GM12878 (cell line): ENCODE measurements at regions not wholly inside any gene's neighbourhood (a gene's known extent, or its start where the extent isn't known, plus 50 kb on each side); places are given as distances from the start of the nearest gene placed in this dataset.
"Not testable (repeated sequence)": the region's sequence is repeated elsewhere in the genome, so short reads cannot be mapped to it uniquely, and the experiment has no call there.

Experiments
- ATAC-seq: fragments of 200-7000 bp; cut with Tn5 transposase; 3 replicates; pipeline ENCODE4 v1.9.1; 2020; ENCODE audit warnings: mild to moderate bottlenecking, moderate library complexity
- BruUV-seq: library from RNA; stranded (reverse); fragments of 400-500 nt; replicated peaks from 2 replicates; lab custom pipeline; 2021; lab: Mats Ljungman, UMichigan
- CTCF ChIA-PET: fragments of 300-600 bp; sonication (Branson Sonifier 250); formaldehyde crosslinking; extraction: SDS; loops from one replicate; lab custom pipeline; 2021; ENCODE audit warnings: inconsistent platforms; lab: Yijun Ruan, JAX
- POLR2A ChIA-PET: fragments of 350-600 bp; formaldehyde crosslinking; extraction: SDS; loops from one replicate; lab custom pipeline; 2021; ENCODE audit warnings: inconsistent platforms; lab: Charles Lee
- RAD21 ChIA-PET: fragments of 300-600 bp; sonication (Branson Sonifier 250); formaldehyde crosslinking; loops from one replicate; lab custom pipeline; 2023; ENCODE audit warnings: antibody characterized with exemption; ENCODE audit not compliant: unreplicated experiment; lab: Charles Lee
- SMC1A ChIA-PET: fragments of 300-600 bp; sonication (Branson Sonifier 250); formaldehyde crosslinking; loops from one replicate; lab custom pipeline; 2023; ENCODE audit not compliant: unreplicated experiment, uncharacterized antibody; lab: Charles Lee
- DNase-seq: peaks from one replicate; pipeline ENCODE4 v3.0.0-alpha.2; 2011; ENCODE audit warnings: low read depth, low spot score
- FAIRE-seq: peaks from 3 replicates; lab custom pipeline; 2011; peaks lifted over from hg19 to GRCh38; lab: Jason Lieb, UNC
- H2AFZ ChIP-seq: 2 replicates; pipeline ENCODE4 v1.6.0; 2011; ENCODE audit warnings: low read depth, low read length, control low read depth; ENCODE audit not compliant: control insufficient read depth
- H3K27ac ChIP-seq: 2 replicates; pipeline ENCODE4 v1.5.1; 2011; ENCODE audit warnings: control low read depth; ENCODE audit not compliant: control insufficient read depth, insufficient read depth
- H3K27me3 ChIP-seq, 2 experiments: replicated peaks in 1 of 2; 2 replicates each; pipeline versions ENCODE4 v1.6.0 to v1.6.1; 2011; ENCODE audit warnings: low read length in 1 of 2; ENCODE audit not compliant: control insufficient read depth in 2 of 2, insufficient read depth in 2 of 2
- H3K36me3 ChIP-seq, 2 experiments: 2 replicates each; pipeline ENCODE4 v1.5.1; 2011; ENCODE audit warnings: low read length in 1 of 2; ENCODE audit not compliant: control insufficient read depth in 2 of 2, insufficient read depth in 2 of 2
- H3K4me1 ChIP-seq: 2 replicates; pipeline ENCODE4 v1.6.1; 2011; ENCODE audit warnings: mild to moderate bottlenecking, low read length, moderate library complexity, mixed read lengths; ENCODE audit not compliant: control insufficient read depth, insufficient read depth
- H3K4me2 ChIP-seq: 2 replicates; pipeline ENCODE4 v1.6.0; 2011; ENCODE audit warnings: control low read depth; ENCODE audit not compliant: control insufficient read depth, insufficient read depth
- H3K4me3 ChIP-seq: fragments of 200-600 bp; sonication (generic); 2 replicates; pipeline ENCODE4 v1.5.1; 2016
- H3K79me2 ChIP-seq: 2 replicates; pipeline ENCODE4 v1.6.0; 2011; ENCODE audit warnings: low read length; ENCODE audit not compliant: control insufficient read depth, insufficient read depth
- H3K9ac ChIP-seq: 2 replicates; pipeline ENCODE4 v1.8.0; 2011; ENCODE audit warnings: low read length, control low read depth, mixed read lengths; ENCODE audit not compliant: control insufficient read depth, insufficient read depth
- H3K9me3 ChIP-seq: replicated peaks from 3 replicates; pipeline ENCODE4 v1.5.1; 2011; ENCODE audit warnings: mild to moderate bottlenecking, low read length; ENCODE audit not compliant: control insufficient read depth, insufficient read depth
- H4K20me1 ChIP-seq: 2 replicates; pipeline ENCODE4 v1.6.0; 2011; ENCODE audit not compliant: control insufficient read depth, insufficient read depth
- SMAD5 ChIP-seq: IDR thresholded peaks from 2 replicates; pipeline ENCODE4 v1.6.1; 2016; ENCODE audit warnings: antibody characterized with exemption, low read depth
- ZBTB40 ChIP-seq: fragments of 450-650 bp; IDR thresholded peaks from 2 replicates; pipeline ENCODE4 v1.6.1; 2016; ENCODE audit warnings: mild to moderate bottlenecking, moderate library complexity, borderline replicate concordance
- WGBS: methylation state at CpG from one replicate; pipeline ENCODE4 v1.1.6; 2016; ENCODE audit warnings: low lambda C conversion rate; ENCODE audit not compliant: insufficient replicate concordance, insufficient coverage; ENCODE audit errors: missing lambda C conversion rate; 5-methylcytosine and 5-hydroxymethylcytosine counted together
- in situ Hi-C: fragments of 300-500 bp; cut with MboI; formaldehyde crosslinking; loops from 9 replicates; pipeline ENCODE4 v1.14.3; 2018; ENCODE audit warnings: mixed read lengths
- intact Hi-C: fragments of 100-400 bp; cut with micrococcal nuclease; formaldehyde crosslinking; loops from one replicate; pipeline ENCODE4 v1.14.2; 2022; ENCODE audit not compliant: unreplicated experiment

GRCh38 chr14:28247491-28247890, 519.1 kb upstream of the FOXG1 start (continued):
- TF ChIP-seq ZBTB40 (no peak), SMAD5 (no peak)
- TF ChIP-seq, all 136 proteins: peak for 0

GRCh38 chr14:28252124-28252523, 514.5 kb upstream of the FOXG1 start:
- FAIRE-seq, H3K79me2 ChIP-seq: not testable (repeated sequence)

More at GRCh38 chr14:28252124-28252523, 514.5 kb upstream of the FOXG1 start:
- H3K9ac ChIP-seq, H3K4me3 ChIP-seq, H3K4me1 ChIP-seq, H4K20me1 ChIP-seq, CTCF ChIA-PET, DNase-seq, ATAC-seq, BruUV-seq, intact Hi-C loops, H3K27me3 ChIP-seq, H3K9me3 ChIP-seq, H2AFZ ChIP-seq, H3K36me3 ChIP-seq, H3K27ac ChIP-seq, SMC1A ChIA-PET, POLR2A ChIA-PET, in situ Hi-C loops, RAD21 ChIA-PET, H3K4me2 ChIP-seq: not testable (repeated sequence)
- 17% methylated on average over 3 of the region's 3 CpGs for WGBS
